HG03342 (cell line): ENCODE measurements at regions not wholly inside any gene's neighbourhood (a gene's known extent, or its start where the extent isn't known, plus 50 kb on each side); places are given as distances from the start of the nearest gene placed in this dataset.
"Not testable (repeated sequence)": the region's sequence is repeated elsewhere in the genome, so short reads cannot be mapped to it uniquely, and the experiment has no call there.

Experiments used
- ATAC-seq: cut with Tn5 transposase; IDR thresholded peaks from one replicate; pipeline ENCODE4 v1.9.1; 2021; ENCODE audit warnings: mild to moderate bottlenecking, moderate library complexity; ENCODE audit not compliant: unreplicated experiment

GRCh38 chr5:105195765-105196164 lies 1633.2 kb upstream of the NUDT12 start:
- ATAC-seq = no peak

- ATAC-seq = no peak
These were observed 1610.3 kb upstream of the NUDT12 start for GRCh38 chr5:105172918-105173317.

GRCh38 chr5:105168806-105169205 lies 1606.2 kb upstream of the NUDT12 start:
- no peak for ATAC-seq

- no peak for ATAC-seq
These were observed 1604.5 kb upstream of the NUDT12 start for GRCh38 chr5:105167092-105167491.

GRCh38 chr5:105163547-105163946 lies 1601.0 kb upstream of the NUDT12 start:
- no peak for ATAC-seq

- not testable (repeated sequence) for ATAC-seq
These were observed 1600.0 kb upstream of the NUDT12 start for GRCh38 chr5:105162557-105162956.

GRCh38 chr5:105158526-105158925 lies 1595.9 kb upstream of the NUDT12 start:
- no peak for ATAC-seq

- ATAC-seq = no peak
These were observed 1587.7 kb upstream of the NUDT12 start for GRCh38 chr5:105150323-105150722.

- no peak for ATAC-seq
These were observed 1584.3 kb upstream of the NUDT12 start for GRCh38 chr5:105146867-105147266.

GRCh38 chr5:105145152-105145551 lies 1582.6 kb upstream of the NUDT12 start:
- no peak for ATAC-seq

GRCh38 chr5:105134328-105134727 lies 1571.7 kb upstream of the NUDT12 start:
- no peak for ATAC-seq

- no peak for ATAC-seq
These were observed 1570.5 kb upstream of the NUDT12 start for GRCh38 chr5:105133087-105133486.

- ATAC-seq = no peak
These were observed 1570.0 kb upstream of the NUDT12 start for GRCh38 chr5:105132581-105132980.

- no peak for ATAC-seq
These were observed 1568.5 kb upstream of the NUDT12 start for GRCh38 chr5:105131045-105131444.

- ATAC-seq = no peak
These were observed 1539.0 kb upstream of the NUDT12 start for GRCh38 chr5:105101577-105101976.

- no peak for ATAC-seq
These were observed 1526.4 kb upstream of the NUDT12 start for GRCh38 chr5:105088961-105089360.

GRCh38 chr5:105088102-105088501 lies 1525.5 kb upstream of the NUDT12 start:
- ATAC-seq = no peak

GRCh38 chr5:105057893-105058292 lies 1495.3 kb upstream of the NUDT12 start:
- ATAC-seq = no peak

- no peak for ATAC-seq
These were observed 1494.4 kb upstream of the NUDT12 start for GRCh38 chr5:105057001-105057436.

- ATAC-seq = no peak
These were observed 1491.8 kb upstream of the NUDT12 start for GRCh38 chr5:105054406-105054805.

GRCh38 chr5:105042623-105043022 lies 1480.0 kb upstream of the NUDT12 start:
- ATAC-seq = no peak

GRCh38 chr5:105036814-105037213 lies 1474.2 kb upstream of the NUDT12 start:
- not testable (repeated sequence) for ATAC-seq

- no peak for ATAC-seq
These were observed 1471.8 kb upstream of the NUDT12 start for GRCh38 chr5:105034401-105034763.
